ENCODE measurements at regions not wholly inside any gene's neighbourhood (a gene's known extent, or its start where the extent isn't known, plus 50 kb on each side); places are given as distances from the start of the nearest gene placed in this dataset.
"Not testable (repeated sequence)": the region's sequence is repeated elsewhere in the genome, so short reads cannot be mapped to it uniquely, and the experiment has no call there.

- in situ Hi-C loops (cut with HindIII; ENCODE audit: low pct_unique_long_range_greater_than_20kb, low sequenced_read_pairs), result no loop called here
- no peak for DNase-seq (ENCODE audit: low read depth, low spot score)
Observed at GRCh38 chr3:106348139-106348690, 479.4 kb upstream of the CBLB start.

- in situ Hi-C loops (cut with HindIII; ENCODE audit: low pct_unique_long_range_greater_than_20kb, low sequenced_read_pairs), result no loop called here
- DNase-seq (ENCODE audit: low read depth, low spot score), result no peak
Observed at GRCh38 chr3:106349191-106349881, 480.5 kb upstream of the CBLB start.

- in situ Hi-C loops (cut with HindIII; ENCODE audit: low pct_unique_long_range_greater_than_20kb, low sequenced_read_pairs), result no loop called here
- DNase-seq (ENCODE audit: low read depth, low spot score), result no peak
Observed at GRCh38 chr3:106355873-106356272, 487.1 kb upstream of the CBLB start.

GRCh38 chr3:106359692-106360091 lies 490.9 kb upstream of the CBLB start:
- no peak for DNase-seq (ENCODE audit: low read depth, low spot score)
- in situ Hi-C loops (cut with HindIII; ENCODE audit: low pct_unique_long_range_greater_than_20kb, low sequenced_read_pairs), result no loop called here

- DNase-seq (ENCODE audit: low read depth, low spot score); in situ Hi-C loops (cut with HindIII; ENCODE audit: low pct_unique_long_range_greater_than_20kb, low sequenced_read_pairs): not testable (repeated sequence)
Observed at GRCh38 chr3:106360901-106361300, 492.1 kb upstream of the CBLB start.

- in situ Hi-C loops (cut with HindIII; ENCODE audit: low pct_unique_long_range_greater_than_20kb, low sequenced_read_pairs), result no loop called here
- no peak for DNase-seq (ENCODE audit: low read depth, low spot score)
Observed at GRCh38 chr3:106364477-106364876, 495.7 kb upstream of the CBLB start.

- in situ Hi-C loops (cut with HindIII; ENCODE audit: low pct_unique_long_range_greater_than_20kb, low sequenced_read_pairs), result no loop called here
- no peak for DNase-seq (ENCODE audit: low read depth, low spot score)
Observed at GRCh38 chr3:106365061-106365691, 496.4 kb upstream of the CBLB start.

- no peak for DNase-seq (ENCODE audit: low read depth, low spot score)
- in situ Hi-C loops (cut with HindIII; ENCODE audit: low pct_unique_long_range_greater_than_20kb, low sequenced_read_pairs), result no loop called here
Observed at GRCh38 chr3:106366352-106366751, 497.5 kb upstream of the CBLB start.

- no peak for DNase-seq (ENCODE audit: low read depth, low spot score)
- in situ Hi-C loops (cut with HindIII; ENCODE audit: low pct_unique_long_range_greater_than_20kb, low sequenced_read_pairs), result no loop called here
Observed at GRCh38 chr3:106367496-106367895, 498.7 kb upstream of the CBLB start.

GRCh38 chr3:106371221-106371970 lies 502.6 kb upstream of the CBLB start:
- no peak for DNase-seq (ENCODE audit: low read depth, low spot score)

GRCh38 chr3:106371971-106372805 lies 503.4 kb upstream of the CBLB start:
- no peak for DNase-seq (ENCODE audit: low read depth, low spot score)
- in situ Hi-C loops (cut with HindIII; ENCODE audit: low pct_unique_long_range_greater_than_20kb, low sequenced_read_pairs), result no loop called here

More at GRCh38 chr3:106371221-106371970, 502.6 kb upstream of the CBLB start:
- in situ Hi-C loops (cut with HindIII; ENCODE audit: low pct_unique_long_range_greater_than_20kb, low sequenced_read_pairs), result no loop called here

- in situ Hi-C loops (cut with HindIII; ENCODE audit: low pct_unique_long_range_greater_than_20kb, low sequenced_read_pairs), result no loop called here
- DNase-seq (ENCODE audit: low read depth, low spot score), result no peak
Observed at GRCh38 chr3:106372806-106373190, 504.0 kb upstream of the CBLB start.

- in situ Hi-C loops (cut with HindIII; ENCODE audit: low pct_unique_long_range_greater_than_20kb, low sequenced_read_pairs), result no loop called here
- no peak for DNase-seq (ENCODE audit: low read depth, low spot score)
Observed at GRCh38 chr3:106376016-106376570, 507.3 kb upstream of the CBLB start.

- no peak for DNase-seq (ENCODE audit: low read depth, low spot score)
- in situ Hi-C loops (cut with HindIII; ENCODE audit: low pct_unique_long_range_greater_than_20kb, low sequenced_read_pairs), result no loop called here
Observed at GRCh38 chr3:106379251-106379750, 510.5 kb upstream of the CBLB start.

- DNase-seq (ENCODE audit: low read depth, low spot score), result no peak
- in situ Hi-C loops (cut with HindIII; ENCODE audit: low pct_unique_long_range_greater_than_20kb, low sequenced_read_pairs), result no loop called here
Observed at GRCh38 chr3:106380232-106380631, 511.4 kb upstream of the CBLB start.

- in situ Hi-C loops (cut with HindIII; ENCODE audit: low pct_unique_long_range_greater_than_20kb, low sequenced_read_pairs), result no loop called here
- DNase-seq (ENCODE audit: low read depth, low spot score), result no peak
Observed at GRCh38 chr3:106381286-106381938, 512.6 kb upstream of the CBLB start.

- DNase-seq (ENCODE audit: low read depth, low spot score), result no peak
- in situ Hi-C loops (cut with HindIII; ENCODE audit: low pct_unique_long_range_greater_than_20kb, low sequenced_read_pairs), result no loop called here
Observed at GRCh38 chr3:106381939-106382335, 513.1 kb upstream of the CBLB start.

All from SK-MEL-5 (cell line).